H1 (cell line): ENCODE measurements at regions not wholly inside any gene's neighbourhood (a gene's known extent, or its start where the extent isn't known, plus 50 kb on each side); places are given as distances from the start of the nearest gene placed in this dataset.

Experiments used
- CTCF ChIA-PET: fragments of 300-600 bp; sonication (Branson Sonifier 250); formaldehyde crosslinking; loops from one replicate; lab custom pipeline; 2021; ENCODE audit not compliant: partially characterized antibody; lab: Charles Lee
- POLR2A ChIA-PET: fragments of 300-600 bp; sonication (Branson Sonifier 250); formaldehyde crosslinking; loops from one replicate; lab custom pipeline; 2021; ENCODE audit warnings: inconsistent platforms; ENCODE audit not compliant: partially characterized antibody; lab: Charles Lee
- DNase-seq, 2 experiments: peaks; one replicate each; pipeline versions ENCODE4 v3.0.0 to v3.0.0-alpha.2; 2010 to 2022; ENCODE audit warnings: low spot score in 2 of 2, low read depth in 1 of 2, mixed read lengths in 1 of 2
- FAIRE-seq: peaks from 2 replicates; lab custom pipeline; 2011; peaks lifted over from hg19 to GRCh38; lab: Jason Lieb, UNC
- H2AFZ ChIP-seq: 2 replicates; pipeline ENCODE4 v1.8.1; 2012; ENCODE audit warnings: low read length, inconsistent platforms
- H2AK5ac ChIP-seq: 2 replicates; pipeline ENCODE4 v1.6.1; 2013; ENCODE audit warnings: low read depth, low read length
- H2BK120ac ChIP-seq: replicated peaks from 2 replicates; pipeline ENCODE3; 2013; ENCODE audit warnings: low read depth, low read length, inconsistent platforms
- H2BK12ac ChIP-seq: 2 replicates; pipeline ENCODE4 v1.6.1; 2013; ENCODE audit warnings: low read depth, low read length
- H2BK15ac ChIP-seq: 2 replicates; pipeline ENCODE4 v1.6.1; 2013; ENCODE audit warnings: low read length
- H2BK20ac ChIP-seq: 2 replicates; pipeline ENCODE4 v1.6.1; 2013; ENCODE audit warnings: low read length
- H2BK5ac ChIP-seq: 2 replicates; pipeline ENCODE4 v1.6.1; 2013; ENCODE audit warnings: low read depth, low read length
- H3K14ac ChIP-seq: 2 replicates; pipeline ENCODE4 v1.6.1; 2013; ENCODE audit warnings: inconsistent platforms; ENCODE audit not compliant: insufficient read length
- H3K18ac ChIP-seq: 2 replicates; pipeline ENCODE4 v1.6.1; 2013; ENCODE audit warnings: low read length; ENCODE audit errors: extremely low read depth
- H3K23ac ChIP-seq: 2 replicates; pipeline ENCODE4 v1.6.1; 2013; ENCODE audit warnings: inconsistent platforms; ENCODE audit not compliant: insufficient read length
- H3K23me2 ChIP-seq: 2 replicates; pipeline ENCODE4 v1.6.1; 2013; ENCODE audit warnings: low read depth, low read length
- H3K27ac ChIP-seq: 2 replicates; pipeline ENCODE4 v1.6.1; 2011; ENCODE audit warnings: low read depth, low read length, inconsistent platforms
- H3K27me3 ChIP-seq, 4 experiments: replicated peaks in 1 of 4; 1 replicate in 1 of 4; 2 replicates in 3 of 4; pipeline versions ENCODE4 v1.6.1 to v1.8.1; 2011 to 2013; ENCODE audit warnings: low read length in 3 of 4, mild to moderate bottlenecking in 3 of 4, inconsistent platforms in 2 of 4, mixed read lengths in 2 of 4, moderate library complexity in 1 of 4; ENCODE audit not compliant: control insufficient read depth in 3 of 4, insufficient read depth in 3 of 4; ENCODE audit errors: extremely low read depth in 1 of 4
- H3K36me3 ChIP-seq, 4 experiments: 2 replicates each; pipeline versions ENCODE4 v1.6.1 to v1.8.1; 2011 to 2013; ENCODE audit warnings: mild to moderate bottlenecking in 4 of 4, low read length in 3 of 4, moderate library complexity in 2 of 4, control low read depth in 1 of 4, inconsistent platforms in 1 of 4; ENCODE audit not compliant: insufficient read depth in 4 of 4, control insufficient read depth in 2 of 4
- H3K4ac ChIP-seq: replicated peaks from 2 replicates; pipeline ENCODE3; 2013; ENCODE audit warnings: low read length, low read depth, mixed read lengths, inconsistent platforms; ENCODE audit not compliant: insufficient read length
- H3K4me1 ChIP-seq, 4 experiments: replicated peaks in 1 of 4; 1 replicate in 1 of 4; 2 replicates in 3 of 4; pipeline versions ENCODE4 v1.6.1 to v1.8.1; 2011 to 2013; ENCODE audit warnings: low read length in 3 of 4, inconsistent platforms in 2 of 4, mixed read lengths in 1 of 4; ENCODE audit not compliant: insufficient read depth in 4 of 4, control insufficient read depth in 3 of 4
- H3K4me2 ChIP-seq, 2 experiments: 2 replicates each; pipeline versions ENCODE4 v1.6.1 to v1.8.1; 2011 to 2013; ENCODE audit warnings: low read depth in 2 of 2, low read length in 2 of 2, control low read depth in 1 of 2, inconsistent platforms in 1 of 2, mild to moderate bottlenecking in 1 of 2; ENCODE audit not compliant: insufficient read depth in 1 of 2
- H3K4me3 ChIP-seq, 4 experiments: fragments of 200-600, 300-600 bp in 1 of 4; sonication (generic), shearing (Covaris generic), sonication (Bioruptor Twin) in 1 of 4; 2 replicates each; pipeline versions ENCODE4 v1.5.1 to v1.8.1; 2011 to 2016; ENCODE audit warnings: low read length in 4 of 4, low read depth in 3 of 4, control low read depth in 2 of 4, inconsistent platforms in 2 of 4, mild to moderate bottlenecking in 2 of 4, mixed read lengths in 1 of 4, moderate library complexity in 1 of 4; ENCODE audit not compliant: insufficient read depth in 2 of 4; ENCODE audit errors: extremely low read depth in 1 of 4
- H3K56ac ChIP-seq: replicated peaks from 2 replicates; pipeline ENCODE3; 2013; ENCODE audit warnings: low read depth, mild to moderate bottlenecking, mixed read lengths, low read length, inconsistent platforms; ENCODE audit not compliant: insufficient read length
- H3K79me1 ChIP-seq: 2 replicates; pipeline ENCODE4 v1.6.1; 2013; ENCODE audit warnings: low read depth, low read length, control low read depth
- H3K79me2 ChIP-seq, 2 experiments: 2 replicates each; pipeline versions ENCODE4 v1.6.1 to v1.8.1; 2012 to 2013; ENCODE audit warnings: low read length in 2 of 2, mild to moderate bottlenecking in 2 of 2, inconsistent platforms in 1 of 2; ENCODE audit not compliant: insufficient read depth in 2 of 2, control insufficient read depth in 1 of 2
- H3K9ac ChIP-seq, 4 experiments: replicated peaks in 1 of 4; 1 replicate in 1 of 4; 2 replicates in 3 of 4; pipeline versions ENCODE4 v1.6.1 to v1.8.1; 2011 to 2013; ENCODE audit warnings: low read depth in 3 of 4, low read length in 3 of 4, control low read depth in 2 of 4, mild to moderate bottlenecking in 2 of 4, moderate library complexity in 2 of 4, inconsistent platforms in 1 of 4; ENCODE audit errors: extremely low read depth in 1 of 4
- H3K9me3 ChIP-seq, 2 experiments: 2 replicates each; pipeline versions ENCODE4 v1.6.1 to v1.8.1; 2012 to 2013; ENCODE audit warnings: mild to moderate bottlenecking in 2 of 2, moderate library complexity in 2 of 2, control low read depth in 1 of 2, inconsistent platforms in 1 of 2, low read depth in 1 of 2, low read length in 1 of 2, mixed read lengths in 1 of 2; ENCODE audit not compliant: insufficient read depth in 2 of 2
- H4K20me1 ChIP-seq, 2 experiments: replicated peaks in 1 of 2; 2 replicates each; pipeline versions ENCODE3 to v1.8.1; 2011 to 2013; ENCODE audit warnings: inconsistent platforms in 2 of 2, low read length in 2 of 2, mild to moderate bottlenecking in 1 of 2; ENCODE audit not compliant: insufficient read depth in 2 of 2, control insufficient read depth in 1 of 2
- H4K5ac ChIP-seq: 2 replicates; pipeline ENCODE4 v1.6.1; 2013; ENCODE audit warnings: low read length, low read depth, mixed read lengths, inconsistent platforms; ENCODE audit not compliant: insufficient read length
- H4K8ac ChIP-seq: 2 replicates; pipeline ENCODE4 v1.8.0; 2013; ENCODE audit warnings: mild to moderate bottlenecking, moderate library complexity, low read length, inconsistent platforms; ENCODE audit not compliant: insufficient read depth; ENCODE audit errors: extremely low read depth
- H4K91ac ChIP-seq: replicated peaks from 2 replicates; pipeline ENCODE3; 2013; ENCODE audit warnings: low read length, mixed read lengths, inconsistent platforms; ENCODE audit not compliant: insufficient read length
- WGBS, 2 experiments: shearing (Covaris generic) in 1 of 2; methylation state at CpG; one replicate each; pipeline versions ENCODE4 v1.1.6 to v1.1.7; 2013 to 2015; ENCODE audit warnings: low lambda C conversion rate in 2 of 2, mixed read lengths in 2 of 2, inconsistent platforms in 1 of 2, low coverage in 1 of 2, missing lambda C conversion rate in 1 of 2; ENCODE audit not compliant: insufficient replicate concordance in 2 of 2, insufficient coverage in 1 of 2, insufficient read length in 1 of 2; ENCODE audit errors: extremely low coverage in 1 of 2, missing lambda C conversion rate in 1 of 2; 5-methylcytosine and 5-hydroxymethylcytosine counted together
- TF ChIP-seq, protein P1 (sequence below): fragments of 300-600 bp; sonication (generic); IDR thresholded peaks from 2 replicates; pipeline ENCODE4 v1.7.1; 2012; ENCODE audit warnings: low read length, moderate library complexity, mild to moderate bottlenecking, inconsistent platforms; ENCODE audit not compliant: insufficient replicate concordance

DNA sequence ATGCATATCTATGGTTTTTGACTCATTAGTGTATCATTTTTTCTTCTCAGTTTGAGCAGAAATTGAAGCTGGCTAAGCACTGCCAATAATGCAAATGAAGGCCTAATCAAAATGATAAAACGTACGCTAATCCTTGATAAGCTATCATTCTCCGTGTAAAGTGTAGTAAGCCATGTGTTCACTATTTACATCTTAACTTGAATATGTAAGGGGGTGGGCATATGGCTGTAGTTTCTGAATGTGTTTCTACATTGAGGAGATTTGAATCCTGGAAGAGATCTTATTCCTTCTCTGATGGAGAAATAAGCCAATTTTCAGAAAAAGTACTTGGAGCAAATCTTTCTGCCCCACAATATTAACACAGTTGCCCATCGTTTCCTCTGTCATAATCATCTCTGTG, 351.8 kb upstream of the ANO3 start:
- Histone ChIP-seq H4K5ac (no peak overlapping the region), H2BK5ac (no peak overlapping the region), H3K79me1 (no peaks in the 10 kb centered on the region), H3K23ac (no peak overlapping the region), H3K56ac (no peak overlapping the region), H3K4me3 (no peak overlapping the region), H3K14ac (no peak overlapping the region), H3K9me3 (no peaks in the 10 kb centered on the region), H3K36me3 (no peaks in the 10 kb centered on the region), H4K20me1 (no peaks in the 10 kb centered on the region), H2AK5ac (no peak overlapping the region), H4K91ac (no peak overlapping the region), H2AFZ (no peak overlapping the region), H2BK120ac (no peak overlapping the region), H2BK20ac (no peak overlapping the region), H3K18ac (no peak overlapping the region), H3K27ac (no peak overlapping the region), H3K9ac (no peak overlapping the region), H3K4me1 (no peaks in the 10 kb centered on the region), H2BK12ac (no peak overlapping the region), H3K4me2 (no peak overlapping the region), H3K23me2 (no peaks in the 10 kb centered on the region), H2BK15ac (no peak overlapping the region), H3K79me2 (no peaks in the 10 kb centered on the region), H4K8ac (no peak overlapping the region), H3K27me3 (no peaks in the 10 kb centered on the region), H3K4ac (no peak overlapping the region)
- DNase-seq, result no peak
- FAIRE-seq, result no peak
- ChIA-PET CTCF (interaction anchor here (0.6 to 6.9 kb wide), 4 partner anchors 107 to 306 kb away, joined by 3 to 70 read pairs (median 3); no protein-coding TSS in a partner anchor), POLR2A (no interaction called here)
- 97% methylated on average over 4 of the region's 4 CpGs; no CpG with 5 or more reads in 1 of the 2 experiments for WGBS, 2 experiments
- TF ChIP-seq, protein P1, sequence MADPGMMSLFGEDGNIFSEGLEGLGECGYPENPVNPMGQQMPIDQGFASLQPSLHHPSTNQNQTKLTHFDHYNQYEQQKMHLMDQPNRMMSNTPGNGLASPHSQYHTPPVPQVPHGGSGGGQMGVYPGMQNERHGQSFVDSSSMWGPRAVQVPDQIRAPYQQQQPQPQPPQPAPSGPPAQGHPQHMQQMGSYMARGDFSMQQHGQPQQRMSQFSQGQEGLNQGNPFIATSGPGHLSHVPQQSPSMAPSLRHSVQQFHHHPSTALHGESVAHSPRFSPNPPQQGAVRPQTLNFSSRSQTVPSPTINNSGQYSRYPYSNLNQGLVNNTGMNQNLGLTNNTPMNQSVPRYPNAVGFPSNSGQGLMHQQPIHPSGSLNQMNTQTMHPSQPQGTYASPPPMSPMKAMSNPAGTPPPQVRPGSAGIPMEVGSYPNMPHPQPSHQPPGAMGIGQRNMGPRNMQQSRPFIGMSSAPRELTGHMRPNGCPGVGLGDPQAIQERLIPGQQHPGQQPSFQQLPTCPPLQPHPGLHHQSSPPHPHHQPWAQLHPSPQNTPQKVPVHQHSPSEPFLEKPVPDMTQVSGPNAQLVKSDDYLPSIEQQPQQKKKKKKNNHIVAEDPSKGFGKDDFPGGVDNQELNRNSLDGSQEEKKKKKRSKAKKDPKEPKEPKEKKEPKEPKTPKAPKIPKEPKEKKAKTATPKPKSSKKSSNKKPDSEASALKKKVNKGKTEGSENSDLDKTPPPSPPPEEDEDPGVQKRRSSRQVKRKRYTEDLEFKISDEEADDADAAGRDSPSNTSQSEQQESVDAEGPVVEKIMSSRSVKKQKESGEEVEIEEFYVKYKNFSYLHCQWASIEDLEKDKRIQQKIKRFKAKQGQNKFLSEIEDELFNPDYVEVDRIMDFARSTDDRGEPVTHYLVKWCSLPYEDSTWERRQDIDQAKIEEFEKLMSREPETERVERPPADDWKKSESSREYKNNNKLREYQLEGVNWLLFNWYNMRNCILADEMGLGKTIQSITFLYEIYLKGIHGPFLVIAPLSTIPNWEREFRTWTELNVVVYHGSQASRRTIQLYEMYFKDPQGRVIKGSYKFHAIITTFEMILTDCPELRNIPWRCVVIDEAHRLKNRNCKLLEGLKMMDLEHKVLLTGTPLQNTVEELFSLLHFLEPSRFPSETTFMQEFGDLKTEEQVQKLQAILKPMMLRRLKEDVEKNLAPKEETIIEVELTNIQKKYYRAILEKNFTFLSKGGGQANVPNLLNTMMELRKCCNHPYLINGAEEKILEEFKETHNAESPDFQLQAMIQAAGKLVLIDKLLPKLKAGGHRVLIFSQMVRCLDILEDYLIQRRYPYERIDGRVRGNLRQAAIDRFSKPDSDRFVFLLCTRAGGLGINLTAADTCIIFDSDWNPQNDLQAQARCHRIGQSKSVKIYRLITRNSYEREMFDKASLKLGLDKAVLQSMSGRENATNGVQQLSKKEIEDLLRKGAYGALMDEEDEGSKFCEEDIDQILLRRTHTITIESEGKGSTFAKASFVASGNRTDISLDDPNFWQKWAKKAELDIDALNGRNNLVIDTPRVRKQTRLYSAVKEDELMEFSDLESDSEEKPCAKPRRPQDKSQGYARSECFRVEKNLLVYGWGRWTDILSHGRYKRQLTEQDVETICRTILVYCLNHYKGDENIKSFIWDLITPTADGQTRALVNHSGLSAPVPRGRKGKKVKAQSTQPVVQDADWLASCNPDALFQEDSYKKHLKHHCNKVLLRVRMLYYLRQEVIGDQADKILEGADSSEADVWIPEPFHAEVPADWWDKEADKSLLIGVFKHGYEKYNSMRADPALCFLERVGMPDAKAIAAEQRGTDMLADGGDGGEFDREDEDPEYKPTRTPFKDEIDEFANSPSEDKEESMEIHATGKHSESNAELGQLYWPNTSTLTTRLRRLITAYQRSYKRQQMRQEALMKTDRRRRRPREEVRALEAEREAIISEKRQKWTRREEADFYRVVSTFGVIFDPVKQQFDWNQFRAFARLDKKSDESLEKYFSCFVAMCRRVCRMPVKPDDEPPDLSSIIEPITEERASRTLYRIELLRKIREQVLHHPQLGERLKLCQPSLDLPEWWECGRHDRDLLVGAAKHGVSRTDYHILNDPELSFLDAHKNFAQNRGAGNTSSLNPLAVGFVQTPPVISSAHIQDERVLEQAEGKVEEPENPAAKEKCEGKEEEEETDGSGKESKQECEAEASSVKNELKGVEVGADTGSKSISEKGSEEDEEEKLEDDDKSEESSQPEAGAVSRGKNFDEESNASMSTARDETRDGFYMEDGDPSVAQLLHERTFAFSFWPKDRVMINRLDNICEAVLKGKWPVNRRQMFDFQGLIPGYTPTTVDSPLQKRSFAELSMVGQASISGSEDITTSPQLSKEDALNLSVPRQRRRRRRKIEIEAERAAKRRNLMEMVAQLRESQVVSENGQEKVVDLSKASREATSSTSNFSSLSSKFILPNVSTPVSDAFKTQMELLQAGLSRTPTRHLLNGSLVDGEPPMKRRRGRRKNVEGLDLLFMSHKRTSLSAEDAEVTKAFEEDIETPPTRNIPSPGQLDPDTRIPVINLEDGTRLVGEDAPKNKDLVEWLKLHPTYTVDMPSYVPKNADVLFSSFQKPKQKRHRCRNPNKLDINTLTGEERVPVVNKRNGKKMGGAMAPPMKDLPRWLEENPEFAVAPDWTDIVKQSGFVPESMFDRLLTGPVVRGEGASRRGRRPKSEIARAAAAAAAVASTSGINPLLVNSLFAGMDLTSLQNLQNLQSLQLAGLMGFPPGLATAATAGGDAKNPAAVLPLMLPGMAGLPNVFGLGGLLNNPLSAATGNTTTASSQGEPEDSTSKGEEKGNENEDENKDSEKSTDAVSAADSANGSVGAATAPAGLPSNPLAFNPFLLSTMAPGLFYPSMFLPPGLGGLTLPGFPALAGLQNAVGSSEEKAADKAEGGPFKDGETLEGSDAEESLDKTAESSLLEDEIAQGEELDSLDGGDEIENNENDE, result no peak
